Kidney (tissue), 13 donors: ENCODE measurements at regions not wholly inside any gene's neighbourhood (a gene's known extent, or its start where the extent isn't known, plus 50 kb on each side); places are given as distances from the start of the nearest gene placed in this dataset.

Experiments used
- DNase-seq, 5 donors: peaks; one replicate each; pipeline ENCODE4 v3.0.0-alpha.2; 2013 to 2020
- FAIRE-seq: peaks from 2 replicates; lab custom pipeline; 2012; peaks lifted over from hg19 to GRCh38; lab: Jason Lieb, UNC
- H3K27ac ChIP-seq, 2 donors: one replicate each; pipeline ENCODE4 v1.7.0; 2013; ENCODE audit warnings: low read depth in 2 of 2, low read length in 2 of 2, inconsistent platforms in 1 of 2
- H3K27me3 ChIP-seq: one replicate; pipeline ENCODE4 v1.7.1; 2013; ENCODE audit warnings: low read length, inconsistent platforms; ENCODE audit not compliant: control insufficient read depth, insufficient read depth
- H3K36me3 ChIP-seq, 3 donors: one replicate each; pipeline versions ENCODE4 v1.7.0 to v1.7.1; 2013; ENCODE audit warnings: low read length in 3 of 3, control low read depth in 1 of 3, inconsistent platforms in 1 of 3; ENCODE audit not compliant: insufficient read depth in 3 of 3, control insufficient read depth in 2 of 3
- H3K4me1 ChIP-seq, 3 donors: one replicate each; pipeline versions ENCODE4 v1.7.0 to v1.7.1; 2013; ENCODE audit warnings: low read length in 3 of 3, inconsistent platforms in 1 of 3, low read depth in 1 of 3; ENCODE audit not compliant: control insufficient read depth in 2 of 3, insufficient read depth in 2 of 3
- H3K4me3 ChIP-seq, 3 donors: one replicate each; pipeline versions ENCODE4 v1.7.0 to v1.8.1; 2013; ENCODE audit warnings: low read length in 3 of 3, control low read depth in 1 of 3, inconsistent platforms in 1 of 3
- H3K9ac ChIP-seq, 3 donors: one replicate each; pipeline versions ENCODE4 v1.7.0 to v1.7.1; 2013; ENCODE audit warnings: low read length in 3 of 3, control low read depth in 1 of 3, inconsistent platforms in 1 of 3
- H3K9me3 ChIP-seq, 3 donors: one replicate each; pipeline versions ENCODE4 v1.7.0 to v1.7.1; 2013; ENCODE audit warnings: low read length in 3 of 3, control low read depth in 1 of 3, inconsistent platforms in 1 of 3; ENCODE audit not compliant: control insufficient read depth in 2 of 3, insufficient read depth in 1 of 3
- intact Hi-C: fragments of 100-400 bp; cut with DNase I; formaldehyde crosslinking; loops from one replicate; pipeline ENCODE4 v1.11.1; 2022
- TF ChIP-seq, protein P1 (sequence below): IDR thresholded peaks from 3 replicates; pipeline ENCODE4 v1.5.1; 2012; ENCODE audit warnings: mild to moderate bottlenecking, moderate library complexity, borderline replicate concordance; ENCODE audit not compliant: insufficient read depth; ENCODE audit errors: extremely low read depth
- donor health status: control.
- donor health status: control.
- donor health status: control.
- donor health status: control.
- donor health status: control.
- donor health status: DM: yes; HTN: yes; CAD: no.
- donor health status: Normal renal cell carcinoma (clear cell type).

DNA sequence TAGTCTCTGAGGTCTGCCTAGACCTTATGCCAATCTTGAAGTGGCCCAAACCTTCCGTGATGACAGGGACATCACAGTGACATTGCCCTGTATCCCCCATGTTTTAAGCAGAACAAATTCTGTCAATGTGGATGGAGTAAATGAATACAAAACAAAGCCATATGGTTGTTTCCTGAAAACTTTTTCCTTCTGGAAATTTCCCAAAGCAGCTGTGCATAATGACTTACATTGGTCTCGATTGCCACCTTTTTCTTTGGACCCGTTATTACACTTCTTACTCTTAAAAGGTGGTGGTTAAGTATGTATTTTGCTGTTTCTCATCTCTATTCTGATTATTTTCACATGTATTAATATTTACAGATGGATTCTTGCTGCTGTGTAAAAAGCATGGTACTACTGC, 411.2 kb upstream of the KLF6 start:
- H3K4me1 ChIP-seq: no peaks in the 10 kb centered on the region
- FAIRE-seq: no peak
- DNase-seq: no peak
- H3K4me3 ChIP-seq: no peak overlapping the region
- TF ChIP-seq, protein P1, sequence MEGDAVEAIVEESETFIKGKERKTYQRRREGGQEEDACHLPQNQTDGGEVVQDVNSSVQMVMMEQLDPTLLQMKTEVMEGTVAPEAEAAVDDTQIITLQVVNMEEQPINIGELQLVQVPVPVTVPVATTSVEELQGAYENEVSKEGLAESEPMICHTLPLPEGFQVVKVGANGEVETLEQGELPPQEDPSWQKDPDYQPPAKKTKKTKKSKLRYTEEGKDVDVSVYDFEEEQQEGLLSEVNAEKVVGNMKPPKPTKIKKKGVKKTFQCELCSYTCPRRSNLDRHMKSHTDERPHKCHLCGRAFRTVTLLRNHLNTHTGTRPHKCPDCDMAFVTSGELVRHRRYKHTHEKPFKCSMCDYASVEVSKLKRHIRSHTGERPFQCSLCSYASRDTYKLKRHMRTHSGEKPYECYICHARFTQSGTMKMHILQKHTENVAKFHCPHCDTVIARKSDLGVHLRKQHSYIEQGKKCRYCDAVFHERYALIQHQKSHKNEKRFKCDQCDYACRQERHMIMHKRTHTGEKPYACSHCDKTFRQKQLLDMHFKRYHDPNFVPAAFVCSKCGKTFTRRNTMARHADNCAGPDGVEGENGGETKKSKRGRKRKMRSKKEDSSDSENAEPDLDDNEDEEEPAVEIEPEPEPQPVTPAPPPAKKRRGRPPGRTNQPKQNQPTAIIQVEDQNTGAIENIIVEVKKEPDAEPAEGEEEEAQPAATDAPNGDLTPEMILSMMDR: no peak
- H3K9ac ChIP-seq: no peak overlapping the region
- no peaks in the 10 kb centered on the region for H3K27me3 ChIP-seq
- no peaks in the 10 kb centered on the region for H3K36me3 ChIP-seq
- no peak overlapping the region for H3K27ac ChIP-seq
- no peaks in the 10 kb centered on the region for H3K9me3 ChIP-seq
- intact Hi-C loops: no loop called here

DNA sequence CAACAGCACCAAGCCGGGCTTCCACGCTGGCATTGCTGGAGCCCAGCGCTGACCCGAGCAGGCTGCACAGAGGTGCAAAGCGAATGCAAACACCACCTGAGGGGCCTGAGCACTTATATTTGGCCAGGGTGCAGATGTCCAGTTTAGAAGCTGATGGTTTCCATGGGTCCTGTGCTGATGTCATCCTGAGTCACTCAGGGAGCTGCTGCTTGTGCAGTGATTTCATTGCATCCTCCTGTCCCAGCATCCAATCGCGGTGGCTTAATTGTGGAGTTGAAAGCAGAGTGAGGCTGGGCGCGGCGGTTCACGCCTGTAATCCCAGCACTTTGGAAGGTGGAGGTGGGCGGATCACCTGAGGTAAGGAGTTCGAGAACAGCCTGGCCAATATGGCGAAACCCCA, 410.2 kb upstream of the KLF6 start:
- no peaks in the 10 kb centered on the region for H3K4me1 ChIP-seq
- H3K4me3 ChIP-seq: no peak overlapping the region
- TF ChIP-seq, protein P1: no peak
- no peak for DNase-seq
- intact Hi-C loops: no loop called here
- H3K27ac ChIP-seq: no peak overlapping the region
- H3K9me3 ChIP-seq: no peaks in the 10 kb centered on the region
- no peaks in the 10 kb centered on the region for H3K36me3 ChIP-seq
- no peaks in the 10 kb centered on the region for H3K27me3 ChIP-seq
- FAIRE-seq: no peak
- no peak overlapping the region for H3K9ac ChIP-seq

DNA sequence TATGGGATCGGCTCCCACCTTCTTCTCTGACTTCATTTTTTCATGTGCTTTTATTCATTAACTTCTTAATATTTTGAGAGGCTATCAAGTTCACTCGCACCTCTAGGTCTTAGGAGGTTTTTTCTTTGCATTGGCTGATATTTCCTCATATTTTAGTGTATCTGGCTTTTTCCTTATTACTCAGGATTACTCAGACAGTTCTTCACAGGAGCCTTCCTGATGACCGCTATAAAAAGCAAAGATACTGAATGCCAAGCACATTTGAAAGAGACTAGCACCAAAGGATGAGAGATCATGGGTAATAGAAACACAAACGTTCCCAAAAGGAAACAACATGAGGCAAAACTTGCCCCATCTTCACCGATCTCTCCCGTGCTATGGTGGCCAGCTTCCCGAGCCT, 409.2 kb upstream of the KLF6 start:
- no peak overlapping the region for H3K27ac ChIP-seq
- DNase-seq: no peak
- no peak overlapping the region for H3K9ac ChIP-seq
- H3K4me3 ChIP-seq: no peak overlapping the region
- TF ChIP-seq, protein P1: no peak
- H3K36me3 ChIP-seq: no peaks in the 10 kb centered on the region
- FAIRE-seq: no peak
- no peaks in the 10 kb centered on the region for H3K4me1 ChIP-seq
- no peaks in the 10 kb centered on the region for H3K27me3 ChIP-seq
- H3K9me3 ChIP-seq: no peaks in the 10 kb centered on the region
- intact Hi-C loops: no loop called here

DNA sequence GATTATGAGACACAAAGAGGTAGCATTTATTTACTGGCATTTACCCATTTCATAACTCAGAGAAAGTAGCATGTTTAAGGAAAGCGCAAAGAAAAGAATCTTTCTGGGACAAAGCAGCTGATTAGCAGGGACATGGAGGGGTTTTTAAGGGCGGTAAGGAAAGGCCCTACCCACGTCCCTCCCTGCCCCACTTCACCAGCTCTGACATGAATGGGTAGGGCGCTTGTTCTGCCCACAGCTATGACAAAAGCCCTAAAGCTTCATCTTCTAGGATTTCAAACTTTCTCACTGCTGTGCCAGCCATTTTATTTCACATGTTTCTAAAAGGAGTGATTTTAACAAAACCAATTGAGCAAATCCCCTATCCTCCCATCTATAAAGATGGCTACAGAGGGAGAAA, 406.9 kb upstream of the KLF6 start:
- intact Hi-C loops: no loop called here
- H3K9me3 ChIP-seq: no peaks in the 10 kb centered on the region
- DNase-seq (no peak), FAIRE-seq (no peak)
- H3K4me3 ChIP-seq: no peak overlapping the region
- TF ChIP-seq, protein P1: no peak
- no peak overlapping the region for H3K27ac ChIP-seq
- no peaks in the 10 kb centered on the region for H3K4me1 ChIP-seq
- H3K36me3 ChIP-seq: no peaks in the 10 kb centered on the region
- no peaks in the 10 kb centered on the region for H3K27me3 ChIP-seq
- H3K9ac ChIP-seq: no peak overlapping the region
